HG03108 (cell line): ENCODE measurements at regions not wholly inside any gene's neighbourhood (a gene's known extent, or its start where the extent isn't known, plus 50 kb on each side); places are given as distances from the start of the nearest gene placed in this dataset.
A peak's percentile ranks its signal among the peaks of the same experiment; 100 is the strongest.

Experiments
- ATAC-seq: cut with Tn5 transposase; IDR thresholded peaks from one replicate; pipeline ENCODE4 v1.9.1; 2021; ENCODE audit warnings: moderate library complexity; ENCODE audit not compliant: unreplicated experiment

- ATAC-seq = no peak
These were observed 194.9 kb upstream of the RMST start for GRCh38 chr12:97267594-97268202.

- no peak for ATAC-seq
These were observed 190.1 kb upstream of the RMST start for GRCh38 chr12:97272471-97272870.

DNA sequence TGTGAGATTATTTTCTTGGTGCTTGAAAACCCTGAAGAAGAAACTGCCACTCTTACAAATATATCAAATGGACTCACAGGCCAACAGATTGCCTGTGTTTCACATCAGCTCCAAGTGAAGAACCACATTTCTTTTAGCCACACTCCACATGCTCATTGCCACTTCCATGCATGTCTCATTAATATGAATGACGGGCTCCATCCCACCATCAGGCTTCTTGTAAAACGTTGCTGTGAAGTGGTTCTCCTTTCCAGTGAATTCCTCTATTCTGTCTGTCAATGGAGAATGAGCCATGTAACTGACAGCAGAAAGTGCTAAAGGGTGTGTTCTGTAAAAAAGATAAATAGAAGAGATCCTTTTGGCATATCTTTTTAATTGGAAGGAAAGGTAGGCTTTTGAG lies 188.2 kb upstream of the RMST start:
- no peak for ATAC-seq

- ATAC-seq = no peak
These were observed 187.3 kb upstream of the RMST start for GRCh38 chr12:97275256-97275655.

DNA sequence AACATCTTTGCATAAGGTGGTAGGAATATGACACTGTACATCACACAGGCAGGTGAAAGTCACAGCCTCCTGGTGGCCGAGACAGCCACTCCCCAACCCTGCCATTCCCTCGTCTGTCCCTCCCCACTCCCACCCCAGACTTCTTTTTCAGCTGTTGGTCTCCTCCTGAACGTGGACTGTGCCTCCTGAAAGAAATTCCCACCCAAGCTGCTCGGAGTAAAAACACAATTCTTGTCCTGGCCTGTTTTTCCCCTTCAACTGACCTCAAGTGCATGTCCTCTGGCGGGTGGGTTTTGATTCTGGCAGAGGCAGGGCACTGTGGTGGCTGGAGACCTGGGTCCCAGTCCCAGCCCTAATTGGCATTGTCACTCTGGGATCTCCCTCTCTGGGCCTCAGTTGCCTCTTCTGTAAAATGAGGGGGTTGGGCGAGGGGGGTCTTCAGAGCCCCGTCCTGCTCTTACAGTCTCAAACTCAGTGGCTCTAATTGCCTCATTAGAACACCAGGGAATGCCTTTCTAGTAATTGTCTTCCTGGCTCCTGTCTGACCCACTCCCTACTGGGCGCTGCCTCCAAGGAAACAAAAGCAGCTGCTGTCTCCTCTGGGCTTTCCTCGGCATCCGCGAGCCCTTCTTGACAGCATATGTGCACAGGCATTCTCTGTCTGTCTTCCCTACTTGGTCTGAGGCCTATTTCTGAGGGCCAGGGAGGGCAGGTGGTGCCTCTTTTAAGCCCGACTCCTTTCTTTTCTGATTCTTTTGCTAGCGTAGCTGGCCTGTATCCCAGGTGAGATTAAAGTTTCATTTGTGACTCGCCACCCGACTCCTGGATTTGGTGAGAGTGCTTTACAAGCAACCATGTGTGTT lies 186.6 kb upstream of the RMST start:
- no peak for ATAC-seq

DNA sequence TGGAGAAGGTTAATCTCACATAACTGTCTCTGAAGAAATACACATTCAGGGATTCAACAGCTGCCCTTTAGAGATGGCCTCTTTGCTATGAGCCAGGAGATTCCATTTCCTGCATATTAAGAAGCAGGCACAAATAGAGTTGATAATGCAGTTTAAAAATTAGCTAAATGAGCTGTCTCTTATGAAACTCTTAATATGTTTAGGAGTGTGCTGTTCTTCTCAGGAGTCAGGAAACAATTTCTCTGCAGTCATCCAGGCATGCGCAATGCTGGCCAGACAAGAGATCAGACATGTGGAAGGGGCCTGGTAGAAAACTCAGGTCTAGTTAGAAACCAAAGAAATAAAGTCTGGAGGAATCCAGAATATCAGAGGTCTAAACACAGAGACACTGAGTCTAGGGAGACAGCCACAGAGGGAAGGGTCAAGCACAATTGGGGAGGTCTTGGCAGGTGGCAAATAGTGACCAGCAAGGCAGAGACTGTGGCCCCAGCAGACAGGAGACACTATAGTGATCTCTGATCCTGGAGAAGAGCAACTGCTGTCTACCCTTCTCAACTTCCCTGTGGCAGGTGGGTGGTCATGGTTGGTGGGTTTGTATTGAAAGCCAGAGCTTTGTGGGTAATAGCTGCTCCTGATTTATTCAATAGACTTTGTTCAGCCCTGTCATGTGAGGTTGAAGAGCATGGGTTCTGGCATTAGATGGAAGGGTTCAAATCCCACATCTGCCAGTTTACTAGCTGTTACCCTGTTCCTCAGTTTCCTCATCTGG lies 185.8 kb upstream of the RMST start:
- ATAC-seq = no peak

- no peak for ATAC-seq
These were observed 179.3 kb upstream of the RMST start for GRCh38 chr12:97283297-97283696.

- ATAC-seq = no peak
These were observed 174.1 kb upstream of the RMST start for GRCh38 chr12:97288531-97288930.

- ATAC-seq = no peak
These were observed 170.0 kb upstream of the RMST start for GRCh38 chr12:97292588-97292987.

DNA sequence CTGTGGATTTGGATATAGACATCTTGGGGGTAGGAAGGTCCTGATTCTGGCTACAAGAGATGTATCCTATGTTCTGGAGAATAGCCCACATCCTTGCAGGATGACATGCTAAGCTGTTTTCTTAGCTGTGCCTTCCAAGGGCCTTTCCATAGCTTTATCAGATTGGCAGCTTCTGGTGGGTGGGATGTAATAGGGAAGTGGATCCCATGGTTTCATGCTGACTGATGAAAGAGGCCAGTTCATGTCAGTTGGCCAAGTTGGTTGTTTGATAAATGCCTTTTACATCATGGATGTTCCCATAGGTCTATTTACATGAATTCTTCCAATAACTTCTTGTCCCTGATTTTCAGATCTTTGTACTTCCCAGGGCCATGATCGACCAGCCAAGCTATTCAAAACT lies 169.1 kb upstream of the RMST start:
- no peak for ATAC-seq

DNA sequence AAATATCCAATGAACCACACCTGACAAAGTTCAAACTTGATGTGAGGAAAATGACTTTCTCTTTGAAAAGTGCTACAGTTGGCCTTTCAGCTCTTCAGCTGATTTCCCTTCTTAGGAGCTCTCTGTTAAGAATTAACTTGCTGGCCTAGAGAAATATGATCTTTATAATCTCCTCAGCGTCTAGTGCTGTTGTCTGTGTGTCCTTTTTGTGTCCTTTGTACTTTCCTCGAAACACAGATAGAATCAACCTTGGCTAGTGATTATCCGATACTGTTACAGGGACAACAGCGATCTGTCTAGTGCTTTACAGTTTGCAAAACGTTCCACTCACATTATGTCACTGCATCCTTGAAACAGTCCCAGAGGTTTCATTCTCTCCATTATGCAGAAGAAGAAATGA lies 162.8 kb upstream of the RMST start:
- no peak for ATAC-seq

DNA sequence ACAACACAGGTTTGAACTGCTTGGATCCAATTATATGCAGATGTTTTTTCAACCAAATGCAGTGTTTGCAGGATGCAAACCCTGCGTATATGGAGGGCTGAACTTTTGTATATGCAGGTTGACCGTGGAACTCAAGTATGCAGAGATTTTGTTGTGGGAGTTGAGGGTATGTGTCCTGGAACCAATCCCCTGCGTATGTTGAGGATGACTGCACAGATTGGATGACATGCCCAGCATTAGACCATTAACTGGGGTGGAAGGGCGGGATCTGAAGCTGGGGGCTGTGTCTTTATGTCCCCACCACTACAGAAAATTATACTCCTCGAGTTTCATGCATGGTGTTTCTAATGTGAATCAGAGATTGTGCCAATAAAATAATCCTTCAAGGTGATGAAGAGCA lies 162.2 kb upstream of the RMST start:
- ATAC-seq = no peak

DNA sequence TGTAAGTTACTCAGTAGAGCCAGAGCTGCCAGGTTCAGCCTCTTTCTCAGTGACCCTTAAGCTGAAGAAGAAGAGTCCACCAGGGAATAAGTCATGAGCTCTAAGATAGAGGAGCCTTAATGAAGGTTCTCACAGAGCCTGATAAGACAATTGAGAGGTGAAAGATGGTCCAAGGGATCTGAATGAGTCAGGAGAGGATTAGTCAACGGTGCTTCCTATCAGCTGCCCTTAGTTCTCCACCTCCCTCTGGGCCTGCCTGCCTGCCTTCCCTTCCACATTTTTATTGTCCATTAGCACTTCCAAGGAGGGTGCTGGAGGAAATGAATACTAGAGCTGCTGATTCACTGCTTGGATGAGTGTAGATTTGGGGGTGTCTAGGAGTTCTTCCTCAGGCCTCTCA lies 161.7 kb upstream of the RMST start:
- ATAC-seq = no peak

DNA sequence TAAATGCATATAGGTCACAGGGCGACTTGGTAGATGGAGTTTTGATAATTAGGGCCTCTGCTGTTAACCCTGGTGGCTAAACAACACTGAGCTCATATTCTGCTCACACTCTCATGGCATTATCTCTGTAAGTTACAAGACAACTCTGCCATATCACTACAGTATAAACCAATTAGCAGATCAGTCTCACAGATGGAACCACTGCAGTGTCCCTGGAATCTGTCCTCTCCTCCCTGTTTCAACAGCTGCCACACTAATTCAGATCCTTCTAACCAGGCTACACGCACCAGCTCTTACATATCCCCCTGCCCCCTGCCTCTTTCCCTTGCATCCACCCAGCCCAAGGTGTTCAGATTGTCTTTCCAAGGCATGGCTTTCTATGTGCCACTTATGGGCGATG lies 161.0 kb upstream of the RMST start:
- no peak for ATAC-seq

GRCh38 chr12:97305651-97306050 lies 157.0 kb upstream of the RMST start:
- no peak for ATAC-seq

DNA sequence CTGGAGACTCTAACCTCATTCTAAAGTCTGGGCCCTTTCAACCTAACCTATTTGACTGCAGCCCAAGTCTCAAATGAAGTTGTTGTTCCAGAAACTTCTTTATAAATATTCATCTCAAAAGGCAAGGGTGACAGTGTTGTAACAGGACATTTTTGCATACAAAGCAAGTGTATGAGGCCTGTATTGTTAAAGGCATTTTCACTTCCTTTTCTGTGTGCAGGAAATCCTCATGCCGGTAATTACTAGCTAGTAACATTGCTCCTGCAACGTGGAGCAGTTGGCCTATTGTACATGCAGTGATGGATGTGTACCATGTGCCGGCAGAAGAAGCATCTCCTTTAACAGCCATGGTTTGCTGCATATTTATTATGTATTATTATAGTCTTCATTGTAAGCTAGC lies 156.5 kb upstream of the RMST start:
- ATAC-seq = peak; percentile 96

- ATAC-seq = no peak
These were observed 153.9 kb upstream of the RMST start for GRCh38 chr12:97308576-97309198.

GRCh38 chr12:97309921-97310320 lies 152.7 kb upstream of the RMST start:
- no peak for ATAC-seq

GRCh38 chr12:97312570-97313135 lies 150.0 kb upstream of the RMST start:
- no peak for ATAC-seq

DNA sequence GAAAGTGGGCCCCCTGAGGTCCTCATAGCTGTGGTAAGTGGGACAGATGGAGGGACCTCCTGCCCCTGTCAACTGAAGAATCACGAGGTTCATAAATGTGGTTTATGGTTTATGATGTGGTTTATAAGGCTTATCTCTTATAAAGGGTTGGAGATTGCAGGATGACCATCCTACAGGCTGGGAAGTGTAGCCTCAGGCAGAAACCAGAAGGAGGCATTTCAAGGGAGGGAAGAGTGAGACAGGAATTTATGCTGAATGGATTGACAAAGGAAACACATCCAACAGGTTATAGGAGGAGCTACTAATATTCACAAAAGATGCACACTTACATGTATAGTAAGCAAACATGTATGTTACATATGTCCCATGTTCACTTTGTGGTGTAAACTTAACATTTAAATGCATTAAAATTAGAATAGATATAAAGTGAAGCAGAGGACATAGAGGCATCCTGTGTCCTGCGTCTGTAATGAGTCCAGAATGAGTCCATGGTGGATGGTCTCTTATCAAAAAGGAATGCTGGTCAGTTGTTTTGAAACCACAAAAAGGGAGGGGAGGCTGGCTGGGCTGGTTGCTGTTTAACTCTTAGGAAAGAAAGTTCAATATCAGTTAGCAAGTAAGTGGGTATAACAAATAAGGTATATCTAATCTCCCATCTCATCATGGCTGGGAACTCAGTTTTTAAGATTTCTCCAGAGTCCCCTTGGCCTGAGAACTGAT lies 149.0 kb upstream of the RMST start:
- no peak for ATAC-seq
